IPS DF 4.7 (cell line): ENCODE measurements at regions not wholly inside any gene's neighbourhood (a gene's known extent, or its start where the extent isn't known, plus 50 kb on each side); places are given as distances from the start of the nearest gene placed in this dataset.
"Not testable (repeated sequence)": the region's sequence is repeated elsewhere in the genome, so short reads cannot be mapped to it uniquely, and the experiment has no call there.

Source experiments
- DNase-seq: peaks from one replicate; pipeline ENCODE4 v3.0.0-alpha.2; 2013; ENCODE audit warnings: low spot score; ENCODE audit errors: extremely low read depth

DNA sequence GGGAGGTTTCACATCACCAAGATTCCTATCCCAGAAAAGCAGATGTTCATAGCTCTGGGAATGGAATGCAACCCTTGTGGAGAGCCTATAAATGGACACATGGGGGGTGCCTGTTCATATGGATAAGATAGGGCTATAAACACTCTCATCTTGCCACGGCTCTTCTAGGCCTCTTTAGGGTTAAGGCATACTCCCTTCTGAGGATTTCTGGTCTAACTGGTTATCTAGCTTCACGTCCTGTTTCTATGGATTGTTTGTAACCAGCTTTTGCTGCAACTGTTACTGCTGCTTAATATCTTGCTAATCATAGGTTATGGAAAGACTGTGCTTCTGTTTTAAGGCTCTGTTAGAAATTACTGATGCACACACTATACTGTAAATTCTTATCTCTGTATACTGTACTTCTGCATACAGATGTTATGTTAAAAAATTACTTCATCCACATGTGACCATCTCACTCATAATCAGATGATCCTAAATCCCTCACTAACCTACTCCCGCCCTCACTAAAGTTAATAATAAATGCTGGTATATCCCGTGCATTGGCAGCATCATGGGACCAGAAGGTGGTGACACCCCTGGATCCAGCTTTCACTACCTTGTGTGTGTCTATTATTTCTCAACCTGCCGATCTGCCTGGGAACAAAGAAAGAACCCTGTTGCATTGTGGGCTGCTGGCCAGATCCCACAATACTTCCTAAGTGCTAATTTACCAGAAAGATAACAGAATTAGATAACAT is 68.7 kb downstream of the PRKAB2 start:
- DNase-seq, result not testable (repeated sequence)

DNA sequence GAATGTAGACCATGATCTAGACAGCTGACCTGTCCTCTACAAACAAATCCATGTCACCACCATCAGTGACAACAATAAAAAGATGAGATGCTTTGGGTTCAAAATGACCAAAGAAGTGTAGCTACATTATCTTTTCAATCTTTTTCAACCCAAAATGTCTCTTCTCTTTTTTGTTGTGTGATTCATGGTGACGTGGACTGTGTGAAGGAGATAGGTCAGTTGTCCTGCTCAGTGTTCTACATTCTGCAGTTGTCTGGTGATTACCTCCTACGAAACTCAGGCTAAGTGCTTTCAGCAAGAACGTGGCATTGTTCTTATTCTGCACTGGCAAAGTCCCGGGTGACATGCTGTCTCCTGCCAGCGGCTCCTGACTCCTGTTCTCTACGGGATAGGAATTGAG is 73.1 kb downstream of the PRKAB2 start:
- no peak for DNase-seq

DNA sequence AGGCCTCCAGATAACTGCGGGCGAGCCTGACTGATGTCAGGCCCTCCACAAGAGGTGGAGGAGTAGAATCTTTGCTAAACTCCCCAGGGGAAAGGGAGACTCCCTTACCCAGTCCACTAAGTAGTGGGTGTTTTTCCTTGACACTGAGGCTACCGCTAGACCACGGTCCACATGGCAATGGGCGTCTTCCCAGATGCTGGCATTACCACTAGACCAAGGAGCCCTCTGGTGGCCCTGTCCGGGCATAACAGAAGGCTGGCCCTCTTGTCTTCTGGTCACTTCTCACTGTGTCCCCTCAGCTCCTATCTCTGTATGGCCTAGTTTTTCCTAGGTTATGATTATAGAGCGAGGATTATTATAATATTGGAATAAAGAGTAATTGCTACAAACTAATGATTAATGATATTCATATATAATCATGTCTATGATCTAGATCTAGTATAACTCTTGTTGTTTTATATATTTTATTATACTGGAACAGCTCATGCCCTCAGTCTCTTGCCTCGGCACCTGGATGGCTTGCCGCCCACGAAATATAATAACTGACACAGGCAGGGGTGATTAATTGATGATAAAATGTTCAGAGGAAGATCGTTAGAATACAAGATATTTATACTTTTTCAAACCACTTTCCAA is 73.8 kb downstream of the PRKAB2 start:
- DNase-seq, result not testable (repeated sequence)

DNA sequence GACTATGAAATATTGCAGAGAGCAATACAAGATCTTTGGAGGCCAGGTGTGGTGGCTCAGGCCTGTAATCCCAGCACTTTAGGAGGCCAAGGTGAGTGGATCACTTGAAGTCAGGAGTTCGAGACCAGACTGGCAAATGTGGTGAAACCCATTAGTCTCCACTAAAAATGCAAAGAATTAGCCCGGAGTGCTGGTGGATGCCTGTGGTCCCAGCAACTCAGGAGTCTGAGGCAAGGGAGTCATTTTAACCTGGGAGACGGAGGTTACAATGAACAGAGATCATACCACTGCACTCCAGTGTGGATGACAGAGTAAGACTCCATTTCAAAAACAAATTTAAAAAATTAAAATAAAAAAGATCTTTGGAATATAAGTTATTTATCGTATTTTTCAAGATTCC is 76.6 kb downstream of the PRKAB2 start:
- DNase-seq, result no peak

DNA sequence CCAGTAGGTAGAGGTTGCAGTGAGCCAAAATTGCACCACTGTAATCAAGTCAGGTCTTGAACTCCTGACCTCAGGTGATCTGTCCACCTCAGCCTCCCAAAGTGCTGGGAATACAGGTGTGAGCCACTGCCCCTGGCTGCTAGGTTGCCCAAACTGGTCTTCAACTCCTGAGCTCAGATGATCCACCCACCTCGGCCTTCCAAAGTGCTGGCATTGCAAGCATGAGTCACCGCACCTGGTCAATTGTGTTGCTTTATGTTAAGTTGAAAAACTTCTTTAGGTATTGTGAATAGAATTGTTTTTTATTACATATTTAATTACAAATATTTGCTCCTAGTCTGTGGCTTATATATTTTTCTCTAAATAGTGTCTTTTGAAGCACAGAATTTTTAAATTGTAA is 80.5 kb downstream of the PRKAB2 start:
- DNase-seq, result no peak

DNA sequence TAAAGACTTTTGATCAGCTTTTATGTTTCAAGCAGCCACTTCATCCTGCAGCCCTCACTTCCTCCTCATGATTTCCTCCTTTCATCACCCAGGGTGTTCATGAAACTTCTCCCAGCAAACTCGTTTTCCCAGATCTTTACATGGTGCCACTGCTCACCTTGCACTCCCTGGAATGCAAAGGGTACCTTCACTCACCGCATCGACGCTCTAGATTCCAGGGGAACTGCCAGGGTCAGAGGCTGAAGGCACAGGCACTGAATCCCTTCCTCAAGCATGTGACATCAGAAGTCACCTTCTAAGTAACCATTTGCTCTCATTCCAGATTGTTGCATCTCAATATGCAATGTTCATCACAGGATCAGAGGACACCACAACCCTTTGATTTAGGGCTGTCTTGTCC is 82.8 kb downstream of the PRKAB2 start:
- DNase-seq, result no peak

DNA sequence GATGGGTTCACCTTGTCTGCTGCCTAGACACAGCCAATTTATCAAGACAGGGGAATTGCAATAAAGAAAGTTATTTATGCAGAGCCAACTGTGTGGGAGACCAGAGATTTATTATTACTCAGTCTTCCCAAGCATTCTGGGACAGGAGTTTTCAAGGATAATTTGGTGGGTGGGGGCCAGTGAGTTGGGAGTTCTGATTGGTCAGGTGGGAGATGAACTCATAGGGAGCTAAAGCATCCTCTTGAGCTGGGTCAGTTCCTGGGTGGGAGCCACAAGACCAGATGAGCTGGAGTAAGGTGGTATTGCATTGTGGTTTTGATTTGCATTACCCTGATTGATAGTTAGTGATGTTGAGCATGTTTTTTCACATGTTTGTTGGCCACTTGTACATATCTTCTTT is 86.1 kb downstream of the PRKAB2 start:
- DNase-seq, result no peak

DNA sequence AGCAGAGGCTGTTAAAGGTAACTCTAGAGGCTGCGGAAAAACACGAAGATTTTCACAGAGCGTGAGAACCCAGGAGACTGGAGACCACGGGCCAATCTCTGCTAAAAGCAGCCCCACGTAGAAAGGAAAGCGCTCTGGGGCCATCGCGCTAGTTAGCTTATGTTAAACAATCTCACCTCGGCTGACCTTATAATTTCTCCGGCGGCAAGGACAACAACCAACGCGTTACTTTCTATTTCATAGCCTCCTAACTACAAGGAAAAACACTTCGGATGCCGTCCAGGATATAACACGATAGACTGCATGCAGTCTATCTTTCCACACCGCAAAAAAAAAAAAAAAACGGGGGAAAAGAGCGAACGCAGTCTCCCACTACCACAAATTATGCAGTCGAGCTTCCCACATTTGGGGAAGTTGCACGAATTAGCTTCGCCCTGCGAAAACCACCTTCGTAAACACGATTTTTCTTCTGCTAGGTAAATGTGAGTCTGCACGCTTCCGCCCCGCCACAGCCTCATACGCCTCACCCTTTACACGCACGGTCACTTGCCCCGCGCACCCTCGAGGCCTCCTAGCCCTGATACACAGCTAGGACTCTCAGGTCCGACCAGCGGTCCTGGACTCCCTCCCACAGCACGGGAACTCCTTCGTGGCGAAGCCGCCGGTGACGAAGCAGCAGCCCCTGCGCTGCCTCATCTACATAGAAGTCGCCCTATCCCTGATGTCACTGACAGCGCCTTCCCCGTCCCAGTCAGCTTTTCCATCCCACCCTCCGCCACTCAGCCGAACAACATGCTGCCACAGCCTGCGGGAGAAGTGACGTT is 87.8 kb downstream of the PRKAB2 start:
- peak; percentile 87 for DNase-seq

DNA sequence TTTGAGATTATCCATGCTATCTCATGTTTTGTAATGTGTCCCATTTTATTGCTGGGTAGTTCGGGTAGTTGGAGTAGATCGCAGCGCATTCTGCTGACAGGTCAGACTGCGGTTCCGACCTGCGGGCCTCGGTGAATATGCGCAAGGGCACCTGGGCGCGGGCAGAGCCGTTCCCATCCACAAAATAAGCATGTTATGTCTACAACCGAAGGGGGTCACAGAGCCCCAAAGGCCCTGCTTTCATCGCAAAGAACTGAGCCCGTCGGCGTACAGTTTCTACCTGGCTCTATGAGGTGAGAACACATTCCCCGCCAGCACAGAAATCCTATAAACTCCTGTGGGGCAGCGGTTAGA is 88.4 kb downstream of the PRKAB2 start:
- DNase-seq, result no peak

DNA sequence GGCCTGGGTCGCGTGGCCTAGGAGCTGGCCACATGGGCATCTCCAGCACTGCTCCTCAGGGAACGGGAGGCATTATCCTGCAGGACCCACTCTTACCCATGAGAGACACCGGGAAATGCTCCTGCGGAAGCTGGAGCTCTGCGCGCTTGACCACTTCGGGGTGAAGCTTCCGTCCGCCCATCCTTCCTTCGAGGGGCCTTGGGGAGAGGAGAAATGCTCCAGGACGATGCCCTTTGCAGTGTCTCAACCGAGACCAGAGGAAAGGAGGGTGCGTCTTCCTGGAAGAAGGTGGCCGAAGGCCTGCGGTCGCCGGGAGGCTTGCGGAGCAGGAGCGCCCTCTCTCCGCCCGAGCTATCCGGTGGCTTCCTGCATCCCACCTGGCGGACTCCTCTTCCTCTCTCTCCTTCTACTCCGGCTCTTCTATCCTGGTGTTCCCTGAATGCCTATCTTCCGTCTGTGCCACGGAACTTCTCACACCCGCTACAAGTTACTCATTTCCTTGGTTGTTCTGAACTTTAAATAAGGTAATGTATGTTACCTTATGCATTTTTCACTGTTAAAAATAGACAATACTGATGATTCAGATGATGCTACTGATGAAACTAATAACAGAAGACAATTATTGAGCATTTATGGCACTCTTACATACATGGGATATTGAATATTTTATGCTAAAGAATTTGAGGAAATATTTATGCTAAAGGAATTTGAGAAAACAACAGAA is 91.4 kb downstream of the PRKAB2 start:
- no peak for DNase-seq

DNA sequence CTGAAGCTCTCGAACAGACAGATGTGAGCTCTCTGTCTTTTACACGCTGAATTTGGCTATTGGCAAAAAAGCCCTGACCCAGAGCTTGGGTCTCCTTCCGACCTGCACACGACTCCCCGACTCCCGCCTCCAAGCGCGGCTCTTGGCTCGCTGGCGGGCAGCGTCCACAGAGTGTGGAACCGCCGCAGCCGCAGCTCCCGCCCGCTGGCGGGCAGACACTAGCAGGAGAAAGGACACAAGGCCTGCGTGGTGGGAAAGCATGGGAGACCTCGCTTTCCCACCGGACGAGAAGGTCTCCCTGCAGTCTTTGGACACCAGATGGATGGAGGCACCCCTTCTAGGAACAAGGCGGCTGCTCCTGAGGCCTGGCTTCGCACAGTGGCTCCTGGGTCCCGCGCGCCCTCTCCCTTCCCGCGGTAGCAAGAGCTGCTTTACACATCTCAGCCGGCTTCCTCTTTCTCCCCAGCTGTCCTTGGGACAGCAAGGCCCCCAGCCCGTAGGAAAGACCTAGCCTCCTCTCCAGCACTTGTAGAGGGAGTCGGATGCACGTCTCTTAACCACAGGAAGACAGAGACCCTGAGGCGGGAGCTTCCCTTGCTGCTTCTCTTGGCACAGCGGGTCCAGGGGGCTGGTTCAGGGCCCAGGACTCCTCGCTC is 92.1 kb downstream of the PRKAB2 start:
- no peak for DNase-seq

DNA sequence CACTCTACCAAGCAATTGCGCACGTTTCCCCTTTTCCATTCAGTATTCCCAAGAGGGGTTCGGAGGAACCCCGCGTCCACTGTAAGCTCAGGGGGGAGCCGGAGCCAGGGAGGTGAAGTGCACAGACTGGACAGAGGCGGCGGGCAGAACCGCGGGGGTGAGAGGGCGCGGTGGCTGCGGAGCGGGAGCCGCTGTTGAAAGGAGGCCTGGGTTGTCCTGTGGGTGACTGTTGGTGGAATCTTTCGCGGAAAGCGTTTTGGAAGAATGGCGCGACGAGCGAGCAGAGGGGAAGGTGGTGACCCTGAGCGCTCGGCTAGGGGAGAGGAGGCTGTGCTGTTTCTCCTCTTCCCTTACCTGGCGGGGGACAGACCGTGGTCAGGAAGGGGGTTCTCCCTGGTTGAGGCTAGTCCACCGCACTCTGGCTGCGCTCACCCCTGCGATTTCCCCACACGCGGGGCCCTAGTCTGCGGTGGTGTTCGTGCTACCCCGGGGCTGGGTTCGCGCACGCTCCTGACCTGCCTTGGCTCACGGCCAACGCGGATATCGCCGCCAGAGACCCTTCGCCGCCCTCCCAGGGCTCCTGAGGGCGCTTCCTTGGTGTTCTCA is 92.8 kb downstream of the PRKAB2 start:
- DNase-seq, result no peak

DNA sequence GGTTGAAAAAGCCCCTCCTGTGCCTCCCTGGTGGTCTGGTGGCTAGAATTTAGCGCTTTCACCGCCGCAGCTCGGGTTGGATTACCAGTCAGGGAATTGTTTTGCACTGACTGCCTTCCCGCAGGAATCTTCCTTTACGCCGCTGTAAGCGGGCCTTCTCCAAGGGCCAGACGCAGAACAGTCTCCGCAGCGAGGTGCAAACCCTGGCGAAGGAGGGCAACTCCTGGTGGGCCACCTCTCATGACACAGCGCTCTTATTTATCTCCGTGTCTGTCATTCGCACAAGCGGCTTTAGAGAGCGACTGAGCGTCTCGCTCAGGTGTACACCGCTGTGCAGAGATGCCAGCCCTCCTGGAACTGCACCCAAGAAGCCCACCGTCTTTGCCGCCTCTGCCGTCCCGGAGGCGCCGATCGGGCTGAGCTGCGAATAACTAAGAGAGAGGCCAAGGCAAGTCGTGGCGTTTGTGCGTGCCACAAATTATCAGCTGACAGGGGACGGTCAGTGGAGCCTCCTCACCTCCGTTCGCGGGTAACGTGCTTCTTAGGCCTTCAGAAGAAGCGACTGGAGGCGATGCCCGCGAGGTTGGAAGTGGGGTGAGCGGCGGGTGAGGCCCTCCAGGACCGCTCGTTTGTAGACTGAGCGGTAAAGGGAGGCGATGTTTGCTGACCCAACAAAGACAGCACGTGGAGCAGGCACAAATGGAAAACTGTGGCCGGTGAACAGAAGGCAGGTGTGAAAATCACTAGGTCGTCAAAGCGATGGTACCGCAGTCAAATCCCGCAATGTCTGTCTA is 93.5 kb downstream of the PRKAB2 start:
- no peak for DNase-seq

DNA sequence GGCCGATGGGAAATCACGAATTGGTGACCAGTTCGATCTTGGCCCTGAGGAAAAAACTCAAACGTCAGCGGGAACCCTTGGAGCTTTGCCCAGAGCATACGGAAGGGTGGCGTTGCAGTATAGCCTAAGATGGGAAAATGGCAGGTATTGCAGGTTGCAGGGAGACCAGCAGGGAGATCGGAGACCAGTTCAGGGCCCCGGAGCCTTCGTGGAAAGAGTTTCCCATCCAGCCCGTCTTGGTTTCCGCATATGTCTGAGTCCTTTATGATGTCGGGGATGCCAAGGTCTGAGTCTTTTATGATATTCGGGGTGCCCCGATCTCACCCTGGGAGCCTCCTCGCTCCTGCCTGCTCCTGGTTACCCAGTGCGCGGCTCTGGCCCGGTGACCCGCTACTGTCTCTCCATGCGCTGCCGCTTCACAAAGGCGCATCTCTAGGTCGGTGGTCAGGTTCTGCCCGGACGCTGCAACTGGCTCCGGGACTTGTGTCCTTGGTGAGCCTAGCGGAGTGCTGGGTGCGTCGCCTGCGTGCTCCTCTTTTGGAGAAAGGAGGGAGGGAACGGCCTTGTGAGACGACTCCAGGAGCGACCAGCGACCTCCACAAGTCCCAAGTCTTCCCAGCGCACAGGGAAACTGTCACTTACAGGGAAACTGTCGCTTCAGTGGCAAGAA is 94.2 kb downstream of the PRKAB2 start:
- DNase-seq, result no peak

DNA sequence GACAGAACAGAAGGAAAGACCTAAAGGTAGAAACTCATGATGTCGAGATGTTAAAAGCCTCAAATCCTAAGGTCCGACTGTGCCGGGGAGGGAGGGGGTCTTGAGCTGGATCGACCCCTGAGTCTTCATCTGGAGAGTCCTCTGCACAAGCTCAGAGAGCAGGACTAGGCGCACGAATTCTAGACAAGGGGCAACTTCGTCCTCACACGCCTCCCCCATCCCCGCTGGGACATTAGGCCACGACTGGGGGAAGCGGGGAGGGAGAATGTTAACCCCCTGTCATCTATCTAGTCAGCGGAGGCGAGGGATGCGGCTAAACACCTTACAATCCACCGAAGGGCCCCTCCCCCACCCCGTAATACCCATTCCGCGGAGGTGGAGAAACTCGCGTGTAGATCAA is 94.7 kb downstream of the PRKAB2 start:
- DNase-seq, result no peak

DNA sequence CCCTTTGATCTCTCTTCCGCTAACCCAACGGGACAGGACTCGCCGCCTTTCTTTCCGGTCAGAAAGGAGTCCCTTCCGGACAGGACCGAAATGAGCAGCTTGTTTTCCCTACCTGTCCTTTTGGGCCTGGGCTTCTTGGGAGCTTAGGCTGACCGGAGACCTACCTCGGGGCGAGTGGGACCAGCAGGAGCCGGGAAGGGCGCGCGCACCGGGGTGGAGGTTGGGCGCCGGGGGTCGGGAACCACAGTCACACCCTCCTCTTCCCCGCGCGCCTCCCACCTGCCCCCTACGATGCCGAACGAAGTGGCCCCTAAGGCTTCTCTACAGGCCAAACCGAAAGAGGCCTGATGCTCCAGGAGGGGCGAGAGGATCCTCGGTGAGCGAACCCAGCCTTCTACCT is 95.2 kb downstream of the PRKAB2 start:
- no peak for DNase-seq

DNA sequence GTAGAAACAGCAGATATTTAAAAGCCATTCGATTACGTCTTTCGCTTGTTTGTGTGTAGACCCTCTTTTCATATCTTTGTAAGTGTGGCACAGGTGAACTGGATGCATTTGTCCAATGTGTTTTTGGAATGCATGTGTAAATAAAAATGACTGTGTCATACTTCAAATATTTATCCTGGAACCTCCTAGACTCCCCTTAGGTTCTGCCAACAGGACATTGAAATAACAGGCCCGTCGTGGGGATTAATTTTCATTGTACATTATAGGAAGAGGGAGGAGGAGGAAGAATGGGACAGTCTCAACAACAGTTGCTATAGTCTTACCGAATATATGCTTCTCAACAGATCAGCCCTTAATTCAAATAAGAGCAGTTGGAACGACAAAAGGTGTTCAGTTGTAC is 95.8 kb downstream of the PRKAB2 start:
- DNase-seq, result no peak

DNA sequence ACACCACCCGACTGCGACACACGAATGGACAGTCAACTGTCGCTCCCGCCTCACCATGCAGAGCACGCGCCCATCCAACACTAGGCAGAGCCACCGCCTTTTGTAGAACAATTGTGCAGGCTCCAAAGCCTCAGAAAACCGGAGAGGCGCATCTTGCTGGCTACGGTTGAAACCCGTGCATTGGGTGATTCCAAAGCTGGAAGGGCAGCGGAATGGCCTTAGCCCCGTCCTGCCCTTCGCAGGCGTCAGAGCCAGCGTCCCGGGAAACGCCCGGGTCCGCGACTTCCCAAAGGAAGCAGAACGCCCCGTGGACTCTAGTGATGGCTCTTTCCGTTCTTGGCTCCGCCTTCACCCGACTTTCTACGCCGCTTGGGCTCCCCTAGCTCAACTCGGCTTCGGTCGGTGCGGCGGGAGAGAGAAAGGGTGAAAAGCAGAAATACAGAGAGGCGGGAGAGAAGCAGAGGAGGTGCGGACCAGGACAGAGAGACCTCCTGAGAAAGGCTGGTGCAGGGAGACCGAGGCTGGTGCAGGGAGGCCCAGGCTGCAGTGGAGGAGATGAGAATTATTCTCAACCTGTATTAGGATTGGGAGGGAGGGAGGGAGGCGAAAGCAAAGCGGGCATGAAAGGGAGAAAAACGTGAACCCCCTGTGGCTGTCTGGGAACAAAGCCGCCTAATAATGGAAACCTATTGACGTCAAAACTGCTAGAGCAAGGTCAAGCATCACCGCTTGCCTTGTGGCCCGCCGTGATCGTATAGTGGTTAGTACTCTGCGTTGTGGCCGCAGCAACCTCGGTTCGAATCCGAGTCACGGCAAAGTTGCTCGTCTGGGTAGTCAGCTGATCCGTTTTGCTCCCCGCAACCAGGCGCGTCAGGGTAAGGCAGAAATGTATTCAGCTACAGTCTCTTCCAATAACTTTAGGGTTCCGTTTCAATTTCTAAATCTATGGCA is 99.5 kb downstream of the PRKAB2 start:
- DNase-seq, result no peak
